ENCODE measurements at regions not wholly inside any gene's neighbourhood (a gene's known extent, or its start where the extent isn't known, plus 50 kb on each side); places are given as distances from the start of the nearest gene placed in this dataset.

DNA sequence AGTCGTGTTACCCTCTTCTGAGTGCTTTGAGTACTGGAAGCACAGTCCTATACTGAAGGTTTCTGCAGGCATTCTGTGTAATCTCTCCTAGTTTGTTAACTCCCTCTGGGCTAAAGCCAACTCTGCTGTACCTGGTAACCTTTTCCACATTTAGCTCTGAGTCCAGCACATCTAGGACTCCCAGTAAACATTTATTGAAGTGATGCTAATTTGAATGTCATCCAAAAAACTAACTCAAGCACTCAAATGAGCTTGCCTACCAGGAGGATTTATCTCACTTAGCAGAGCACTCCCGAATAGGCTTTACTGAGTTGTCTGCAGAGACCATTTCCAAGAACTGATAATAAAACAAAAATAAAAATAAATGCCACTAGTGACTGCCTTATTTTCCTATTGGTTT, 79.5 kb upstream of the NFIB start:
- Histone ChIP-seq H3K27ac (no peak overlapping the region), H3K9me3 (peaks cover 0 to 16% (median 2%) of the 10 kb centered on the region in 4 donors), H3K4me3 (no peak overlapping the region), H3K27me3 (no peaks in the 10 kb centered on the region), H3K4me1 (no peaks in the 10 kb centered on the region), H3K36me3 (no peaks in the 10 kb centered on the region)
- DNase-seq (ENCODE audit: low spot score in 2 of 2) = no peak
- TF ChIP-seq EP300 (IDR thresholded peaks at IDR 0.05) = no peak
- TF ChIP-seq, protein P1, sequence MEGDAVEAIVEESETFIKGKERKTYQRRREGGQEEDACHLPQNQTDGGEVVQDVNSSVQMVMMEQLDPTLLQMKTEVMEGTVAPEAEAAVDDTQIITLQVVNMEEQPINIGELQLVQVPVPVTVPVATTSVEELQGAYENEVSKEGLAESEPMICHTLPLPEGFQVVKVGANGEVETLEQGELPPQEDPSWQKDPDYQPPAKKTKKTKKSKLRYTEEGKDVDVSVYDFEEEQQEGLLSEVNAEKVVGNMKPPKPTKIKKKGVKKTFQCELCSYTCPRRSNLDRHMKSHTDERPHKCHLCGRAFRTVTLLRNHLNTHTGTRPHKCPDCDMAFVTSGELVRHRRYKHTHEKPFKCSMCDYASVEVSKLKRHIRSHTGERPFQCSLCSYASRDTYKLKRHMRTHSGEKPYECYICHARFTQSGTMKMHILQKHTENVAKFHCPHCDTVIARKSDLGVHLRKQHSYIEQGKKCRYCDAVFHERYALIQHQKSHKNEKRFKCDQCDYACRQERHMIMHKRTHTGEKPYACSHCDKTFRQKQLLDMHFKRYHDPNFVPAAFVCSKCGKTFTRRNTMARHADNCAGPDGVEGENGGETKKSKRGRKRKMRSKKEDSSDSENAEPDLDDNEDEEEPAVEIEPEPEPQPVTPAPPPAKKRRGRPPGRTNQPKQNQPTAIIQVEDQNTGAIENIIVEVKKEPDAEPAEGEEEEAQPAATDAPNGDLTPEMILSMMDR (IDR thresholded peaks at IDR 0.05) = no peak
- TF ChIP-seq POLR2A (IDR thresholded peaks at IDR 0.05) = no peak
- WGBS, 2 donors = 69 to 88% methylated on average over 2 of the region's 2 CpGs

DNA sequence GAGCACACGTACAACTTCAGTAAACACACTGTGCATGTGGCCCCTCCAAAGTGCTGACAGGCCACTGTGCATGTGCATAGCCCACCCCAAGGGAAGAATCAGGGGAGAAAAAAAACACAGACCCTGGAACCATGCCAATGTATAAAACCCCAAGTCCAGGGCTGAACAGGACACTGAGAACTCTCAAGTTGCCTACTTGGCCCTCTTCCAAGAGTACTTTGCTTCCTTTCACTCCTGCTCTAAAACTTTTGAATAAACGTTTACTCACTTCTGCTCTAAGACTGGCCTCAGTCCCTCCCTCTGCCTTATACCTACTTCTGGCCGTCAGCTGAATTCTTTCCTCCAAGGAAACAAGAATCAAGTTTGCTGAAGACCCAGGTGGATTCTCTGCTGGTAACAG, 77.7 kb upstream of the NFIB start:
- TF ChIP-seq EP300 (IDR thresholded peaks at IDR 0.05) (no peak), POLR2A (IDR thresholded peaks at IDR 0.05) (no peak)
- TF ChIP-seq, protein P1 (IDR thresholded peaks at IDR 0.05) = no peak
- Histone ChIP-seq H3K27ac (no peak overlapping the region), H3K4me3 (no peak overlapping the region), H3K9me3 (peaks cover 0 to 16% (median 2%) of the 10 kb centered on the region in 4 donors), H3K36me3 (no peaks in the 10 kb centered on the region), H3K27me3 (no peaks in the 10 kb centered on the region), H3K4me1 (no peaks in the 10 kb centered on the region)
- DNase-seq (ENCODE audit: low spot score in 2 of 2) = no peak
- 43 to 61% methylated on average over 3 of the region's 3 CpGs for WGBS, 2 donors

DNA sequence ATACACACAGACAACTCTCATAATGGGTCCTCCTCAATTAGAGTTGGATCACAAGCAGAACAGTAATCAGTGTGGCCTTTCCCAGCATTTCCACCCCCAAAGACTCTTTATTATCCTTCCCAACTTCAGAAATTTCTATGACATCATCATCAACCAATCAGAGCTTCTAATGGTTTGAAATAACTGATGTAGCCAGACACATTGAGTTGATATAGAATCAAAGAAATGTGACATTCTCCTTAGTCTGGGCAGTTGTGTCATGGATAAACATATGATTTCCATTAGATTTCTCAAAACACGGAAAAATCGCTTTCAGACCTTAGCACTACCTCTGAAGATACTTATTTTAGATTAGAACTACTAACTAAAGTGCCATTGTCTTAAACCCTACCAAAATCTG, 75.7 kb upstream of the NFIB start:
- Histone ChIP-seq H3K4me3 (no peak overlapping the region), H3K27me3 (no peaks in the 10 kb centered on the region), H3K36me3 (no peaks in the 10 kb centered on the region), H3K9me3 (peaks cover 0 to 16% (median 2%) of the 10 kb centered on the region in 4 donors), H3K27ac (no peak overlapping the region), H3K4me1 (no peaks in the 10 kb centered on the region)
- TF ChIP-seq, protein P1 (IDR thresholded peaks at IDR 0.05) = no peak
- no peak for TF ChIP-seq POLR2A (IDR thresholded peaks at IDR 0.05)
- no peak for TF ChIP-seq EP300 (IDR thresholded peaks at IDR 0.05)
- no peak for DNase-seq (ENCODE audit: low spot score in 2 of 2)
- WGBS, 2 donors = 85 to 88% methylated on average over 2 of the region's 2 CpGs

DNA sequence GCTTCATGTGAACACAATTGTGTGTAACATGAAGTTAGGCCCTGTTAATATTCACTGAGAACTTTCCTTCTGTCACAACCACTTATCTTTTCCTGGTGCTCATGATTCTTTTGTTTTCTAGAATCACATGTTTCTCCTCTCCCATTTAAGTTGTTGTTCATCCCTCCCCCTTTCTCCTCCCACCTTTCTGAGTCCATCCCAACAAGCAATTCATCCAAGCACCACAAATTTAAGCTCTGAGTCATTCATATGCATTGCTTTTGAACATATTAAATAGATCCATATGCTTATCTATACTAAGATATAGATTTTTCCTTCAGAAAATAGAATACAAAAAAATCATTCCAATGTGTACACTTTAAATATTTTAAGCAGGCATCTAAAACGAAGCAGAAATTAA, 75.2 kb upstream of the NFIB start:
- no peak overlapping the region for H3K4me3 ChIP-seq
- H3K9me3 ChIP-seq = peaks cover 0 to 15% (median 2%) of the 10 kb centered on the region in 4 donors
- H3K27ac ChIP-seq = no peak overlapping the region
- no peak for TF ChIP-seq POLR2A (IDR thresholded peaks at IDR 0.05)
- TF ChIP-seq, protein P1 (IDR thresholded peaks at IDR 0.05) = no peak
- no peak for TF ChIP-seq EP300 (IDR thresholded peaks at IDR 0.05)
- 78 to 87% methylated on average over 1 of the region's 1 CpG for WGBS, 2 donors
- H3K4me1 ChIP-seq = no peaks in the 10 kb centered on the region
- DNase-seq (ENCODE audit: low spot score in 2 of 2) = no peak
- no peaks in the 10 kb centered on the region for H3K27me3 ChIP-seq
- H3K36me3 ChIP-seq = no peaks in the 10 kb centered on the region

DNA sequence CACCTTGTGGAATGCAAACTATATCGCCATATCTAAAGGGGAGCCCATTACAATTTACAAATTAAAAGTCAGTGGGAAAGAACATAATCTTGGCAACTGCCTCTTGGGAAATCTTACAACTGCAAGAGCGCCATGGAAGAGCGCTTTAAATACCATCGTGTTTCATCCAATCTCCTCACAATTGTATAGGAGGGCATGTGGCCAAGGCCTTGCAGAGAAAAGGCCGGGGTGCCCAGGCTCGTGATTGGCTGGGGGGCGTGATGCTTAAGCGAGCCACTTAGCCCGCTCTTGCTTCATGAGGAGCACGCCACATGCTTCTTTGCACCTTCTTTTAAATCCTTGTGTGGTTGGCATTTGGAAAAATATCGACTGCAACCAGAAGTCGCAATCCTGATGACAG, 69.8 kb upstream of the NFIB start:
- H3K9me3 ChIP-seq = no peaks in the 10 kb centered on the region
- no peak for DNase-seq (ENCODE audit: low spot score in 2 of 2)
- 91 to 93% methylated on average over 12 of the region's 12 CpGs for WGBS, 2 donors
- TF ChIP-seq, protein P1 (IDR thresholded peaks at IDR 0.05) = no peak
- no peak for TF ChIP-seq EP300 (IDR thresholded peaks at IDR 0.05)
- no peaks in the 10 kb centered on the region for H3K36me3 ChIP-seq
- H3K27ac ChIP-seq = no peak overlapping the region
- no peaks in the 10 kb centered on the region for H3K27me3 ChIP-seq
- H3K4me1 ChIP-seq = no peaks in the 10 kb centered on the region
- no peak overlapping the region for H3K4me3 ChIP-seq

All from tibial nerve (tissue), 4 donors.